HepG2 (cell line): ENCODE measurements at regions not wholly inside any gene's neighbourhood (a gene's known extent, or its start where the extent isn't known, plus 50 kb on each side); places are given as distances from the start of the nearest gene placed in this dataset.
A peak's percentile ranks its signal among the peaks of the same experiment; 100 is the strongest.

Experiments
- ATM ChIP-seq: fragments of 450-650 bp; IDR thresholded peaks from 2 replicates; pipeline ENCODE4 v1.7.1; 2017; ENCODE audit warnings: mild to moderate bottlenecking, borderline replicate concordance
- ELF4 ChIP-seq: sonication (generic); formaldehyde crosslinking; IDR thresholded peaks from 2 replicates; pipeline ENCODE4 v1.5.0; 2020; ENCODE audit warnings: missing genetic modification reagents, mild to moderate bottlenecking, moderate library complexity, borderline replicate concordance
- FOSL2 ChIP-seq: sonication (generic); formaldehyde crosslinking; IDR thresholded peaks from 2 replicates; pipeline ENCODE4 v1.4.0; 2020; ENCODE audit warnings: missing genetic modification reagents
- HMG20B ChIP-seq: conservative IDR thresholded peaks from 2 replicates; pipeline ENCODE4 v1.6.1; 2016; ENCODE audit warnings: missing genetic modification reagents, missing compliant biosample characterization
- HMGXB4 ChIP-seq, 2 experiments: sonication (generic) in 1 of 2; formaldehyde crosslinking in 1 of 2; IDR thresholded peaks; 2 replicates each; pipeline versions ENCODE4 v1.4.0 to v1.6.1; 2018 to 2020; ENCODE audit warnings: missing genetic modification reagents in 2 of 2, borderline replicate concordance in 1 of 2, low read depth in 1 of 2, mild to moderate bottlenecking in 1 of 2, missing biosample characterization in 1 of 2
- KMT2A ChIP-seq: sonication (generic); formaldehyde crosslinking; IDR thresholded peaks from 2 replicates; pipeline ENCODE4 v1.4.0; 2020; ENCODE audit warnings: missing genetic modification reagents
- MIXL1 ChIP-seq: IDR thresholded peaks from 2 replicates; pipeline ENCODE4 v1.6.1; 2016
- POGK ChIP-seq: sonication (generic); formaldehyde crosslinking; conservative IDR thresholded peaks from 2 replicates; pipeline ENCODE4 v1.8.0; 2022; ENCODE audit warnings: mild to moderate bottlenecking, moderate library complexity, missing genetic modification reagents
- SAFB2 ChIP-seq: sonication (generic); formaldehyde crosslinking; IDR thresholded peaks from 2 replicates; pipeline ENCODE4 v1.5.1; 2020; ENCODE audit warnings: missing genetic modification reagents, low read depth, mild to moderate bottlenecking, borderline replicate concordance
- ZNF253 ChIP-seq: sonication (generic); formaldehyde crosslinking; IDR thresholded peaks from 2 replicates; pipeline ENCODE4 v1.8.0; 2022; ENCODE audit warnings: mild to moderate bottlenecking, missing genetic modification reagents, borderline replicate concordance
- ZNF33A ChIP-seq: sonication (generic); formaldehyde crosslinking; IDR thresholded peaks from 2 replicates; pipeline ENCODE4 v1.5.1; 2020; ENCODE audit warnings: missing genetic modification reagents, mild to moderate bottlenecking, moderate library complexity, borderline replicate concordance
- ZNF503 ChIP-seq: sonication (generic); formaldehyde crosslinking; IDR thresholded peaks from 2 replicates; pipeline ENCODE4 v1.4.0; 2020; ENCODE audit warnings: missing genetic modification reagents
- ZNF552 ChIP-seq: sonication (generic); formaldehyde crosslinking; IDR thresholded peaks from 2 replicates; pipeline ENCODE4 v1.9.0; 2022; ENCODE audit warnings: missing genetic modification reagents, mild to moderate bottlenecking, borderline replicate concordance
- ZNF609 ChIP-seq: sonication (generic); formaldehyde crosslinking; IDR thresholded peaks from 2 replicates; pipeline ENCODE4 v1.4.0; 2020; ENCODE audit warnings: mild to moderate bottlenecking, missing genetic modification reagents, borderline replicate concordance
- ZNF713 ChIP-seq: sonication (generic); formaldehyde crosslinking; IDR thresholded peaks from 2 replicates; pipeline ENCODE4 v1.4.0; 2020; ENCODE audit warnings: mild to moderate bottlenecking, missing genetic modification reagents
- ZNF772 ChIP-seq: sonication (generic); formaldehyde crosslinking; IDR thresholded peaks from 2 replicates; pipeline ENCODE4 v1.5.0; 2020; ENCODE audit warnings: mild to moderate bottlenecking, missing genetic modification reagents
- ZNF788 ChIP-seq: sonication (generic); formaldehyde crosslinking; IDR thresholded peaks from 2 replicates; pipeline ENCODE4 v1.5.0; 2020; ENCODE audit warnings: mild to moderate bottlenecking, missing genetic modification reagents, borderline replicate concordance
- ZNF790 ChIP-seq: sonication (generic); formaldehyde crosslinking; IDR thresholded peaks from 2 replicates; pipeline ENCODE4 v1.8.0; 2022; ENCODE audit warnings: missing genetic modification reagents, mild to moderate bottlenecking, borderline replicate concordance

- TF ChIP-seq ZNF609 (CRISPR knock-in tag) (peak; percentile 30; the same call in 1 of the 2 replicates), ZNF713 (CRISPR knock-in tag) (0 out of 2 replicates have a peak, but pooled peaks have one; percentile 71), KMT2A (CRISPR knock-in tag) (0 out of 2 replicates have a peak, but pooled peaks have one; percentile 26), ZNF772 (CRISPR knock-in tag) (peak; percentile 61; the same call in 1 of the 2 replicates), ZNF788 (peak; percentile 70; the same call in 1 of the 2 replicates), ELF4 (CRISPR knock-in tag) (no peak), ZNF33A (no peak), FOSL2 (peak; percentile 93), SAFB2 (no peak), HMG20B (CRISPR knock-in tag) (no peak), ZNF253 (no peak), ZNF790 (CRISPR knock-in tag) (no peak), ZNF552 (no peak), ATM (no peak), ZNF503 (0 out of 2 replicates have a peak, but pooled peaks have one; percentile 32), HMGXB4 (CRISPR knock-in tag; IDR thresholded peaks at IDR 0.05; ENCODE audit: borderline replicate concordance in 1 of 2, low read depth in 1 of 2) (peak in 1 of 2 experiments; percentile 18; a peak in 1 of 4 replicates), POGK (CRISPR knock-in tag) (0 out of 2 replicates have a peak, but pooled peaks have one; percentile 28), MIXL1 (CRISPR knock-in tag) (peak; percentile 65)
These were observed 370.6 kb upstream of the PROK2 start (continued) for GRCh38 chr3:72155391-72156064.
